Testis (tissue), 2 donors: ENCODE measurements at regions not wholly inside any gene's neighbourhood (a gene's known extent, or its start where the extent isn't known, plus 50 kb on each side); places are given as distances from the start of the nearest gene placed in this dataset.

Experiments
- CTCF ChIP-seq, 3 experiments: fragments of 450-650 bp in 2 of 3; fragments of 200-600 bp in 1 of 3; sonication (generic) in 1 of 3; IDR thresholded peaks; one replicate each; pipeline ENCODE4 v1.5.1; 2016 to 2019; ENCODE audit warnings: antibody characterized with exemption in 3 of 3, mild to moderate bottlenecking in 2 of 3, moderate library complexity in 1 of 3
- POLR2A ChIP-seq: fragments of 450-650 bp; IDR thresholded peaks from one replicate; pipeline ENCODE4 v1.6.1; 2017; ENCODE audit warnings: antibody characterized with exemption, mild to moderate bottlenecking, moderate library complexity

DNA sequence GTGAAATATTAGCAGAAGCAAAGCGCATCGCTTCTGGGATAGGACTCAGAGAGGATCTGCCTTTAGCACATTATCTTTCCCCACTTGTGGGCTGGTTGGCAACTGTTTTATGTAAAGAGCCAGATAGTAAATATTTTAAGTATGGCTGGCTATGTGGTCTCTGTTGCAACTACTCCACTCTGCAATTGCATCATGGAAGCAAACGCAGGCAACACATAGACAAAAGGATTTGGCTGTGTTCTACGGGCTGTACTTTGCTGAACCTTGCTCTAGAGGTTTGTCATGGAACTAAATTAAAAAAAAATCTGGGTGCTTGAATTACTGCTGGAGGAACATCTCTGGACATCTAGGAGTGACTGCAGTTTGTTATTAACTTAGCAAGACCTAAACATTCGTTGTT lies 307.8 kb upstream of the TPK1 start:
- TF ChIP-seq CTCF (IDR thresholded peaks at IDR 0.05) (no peak), POLR2A (no peak)
